MM.1S (cell line): ENCODE measurements at regions not wholly inside any gene's neighbourhood (a gene's known extent, or its start where the extent isn't known, plus 50 kb on each side); places are given as distances from the start of the nearest gene placed in this dataset.

Source experiments
- DNase-seq: peaks from one replicate; pipeline ENCODE4 v3.0.0-alpha.2; 2015
- H2AFZ ChIP-seq: fragments of 300-600 bp; sonication (generic); 2 replicates; pipeline ENCODE4 v1.6.0; 2016; ENCODE audit warnings: antibody characterized with exemption, low read length
- H3F3A ChIP-seq: fragments of 300-600 bp; sonication (generic); 2 replicates; pipeline ENCODE4 v1.6.1; 2016; ENCODE audit warnings: mild to moderate bottlenecking, antibody characterized with exemption, low read length, moderate library complexity, mixed read lengths; ENCODE audit not compliant: insufficient read depth
- H3K27ac ChIP-seq: fragments of 300-600 bp; sonication (generic); 2 replicates; pipeline ENCODE4 v1.5.1; 2016; ENCODE audit warnings: mild to moderate bottlenecking, low read length
- H3K27me3 ChIP-seq: fragments of 300-600 bp; sonication (generic); replicated peaks from 2 replicates; pipeline ENCODE4 v1.6.0; 2016; ENCODE audit warnings: low read length; ENCODE audit not compliant: insufficient read depth
- H3K36me3 ChIP-seq: fragments of 300-600 bp; sonication (generic); replicated peaks from 2 replicates; pipeline ENCODE4 v1.6.1; 2016; ENCODE audit warnings: mild to moderate bottlenecking, low read length, mixed read lengths; ENCODE audit not compliant: insufficient read depth
- H3K4me1 ChIP-seq: fragments of 300-600 bp; sonication (generic); 2 replicates; pipeline ENCODE4 v1.6.1; 2016; ENCODE audit warnings: low read length, mixed read lengths
- H3K4me2 ChIP-seq: fragments of 300-600 bp; sonication (generic); 2 replicates; pipeline ENCODE4 v1.6.0; 2016; ENCODE audit warnings: low read depth, low read length
- H3K4me3 ChIP-seq: fragments of 300-600 bp; sonication (generic); 2 replicates; pipeline ENCODE4 v1.5.1; 2016; ENCODE audit warnings: low read length, mixed read lengths
- H3K79me2 ChIP-seq: fragments of 300-600 bp; sonication (generic); 2 replicates; pipeline ENCODE4 v1.6.1; 2016; ENCODE audit warnings: mixed run types, low read length, mixed read lengths
- H3K9ac ChIP-seq: fragments of 300-600 bp; sonication (generic); 2 replicates; pipeline ENCODE4 v1.6.1; 2016; ENCODE audit warnings: low read length, mixed read lengths
- H3K9me2 ChIP-seq: fragments of 300-600 bp; sonication (generic); replicated peaks from 2 replicates; pipeline ENCODE4 v1.6.1; 2016; ENCODE audit warnings: mild to moderate bottlenecking, low read length, mixed read lengths; ENCODE audit not compliant: insufficient read depth
- H3K9me3 ChIP-seq: fragments of 300-600 bp; sonication (generic); replicated peaks from 2 replicates; pipeline ENCODE4 v1.6.1; 2016; ENCODE audit warnings: mild to moderate bottlenecking, low read length, mixed read lengths; ENCODE audit not compliant: insufficient read depth
- H4K20me1 ChIP-seq: fragments of 300-600 bp; sonication (generic); 2 replicates; pipeline ENCODE4 v1.6.1; 2016; ENCODE audit warnings: mild to moderate bottlenecking, low read length, moderate library complexity, mixed read lengths; ENCODE audit not compliant: insufficient read depth
- EZH2 ChIP-seq: fragments of 300-600 bp; sonication (generic); optimal IDR thresholded peaks from 2 replicates; pipeline ENCODE3; 2017; ENCODE audit warnings: low read depth, mild to moderate bottlenecking, antibody characterized with exemption, low read length, mixed read lengths
- EZH2phosphoT487 ChIP-seq: fragments of 300-600 bp; sonication (generic); IDR thresholded peaks from 2 replicates; pipeline ENCODE4 v1.6.1; 2018; ENCODE audit warnings: antibody characterized with exemption, low read length
- TF ChIP-seq, protein P1 (sequence below): fragments of 300-600 bp; sonication (generic); IDR thresholded peaks from 2 replicates; pipeline ENCODE4 v1.5.1; 2016; ENCODE audit warnings: antibody characterized with exemption, low read length, mixed read lengths

GRCh38 chr14:98909251-98909944 lies 362.6 kb downstream of the BCL11B start:
- Histone ChIP-seq H3K9me2 (no peaks in the 10 kb centered on the region), H3K27ac (no peak overlapping the region), H3K9me3 (no peaks in the 10 kb centered on the region), H4K20me1 (no peaks in the 10 kb centered on the region), H3K4me3 (no peak overlapping the region), H3K27me3 (no peaks in the 10 kb centered on the region), H2AFZ (no peak overlapping the region), H3K79me2 (no peaks in the 10 kb centered on the region), H3K4me1 (0 out of 2 replicates have a peak, but pooled peaks cover 4% of the 10 kb centered on the region), H3K4me2 (no peak overlapping the region), H3K36me3 (no peaks in the 10 kb centered on the region), H3K9ac (no peak overlapping the region), H3F3A (no peaks in the 10 kb centered on the region)
- DNase-seq: no peak
- TF ChIP-seq EZH2: no peak
- TF ChIP-seq, protein P1, sequence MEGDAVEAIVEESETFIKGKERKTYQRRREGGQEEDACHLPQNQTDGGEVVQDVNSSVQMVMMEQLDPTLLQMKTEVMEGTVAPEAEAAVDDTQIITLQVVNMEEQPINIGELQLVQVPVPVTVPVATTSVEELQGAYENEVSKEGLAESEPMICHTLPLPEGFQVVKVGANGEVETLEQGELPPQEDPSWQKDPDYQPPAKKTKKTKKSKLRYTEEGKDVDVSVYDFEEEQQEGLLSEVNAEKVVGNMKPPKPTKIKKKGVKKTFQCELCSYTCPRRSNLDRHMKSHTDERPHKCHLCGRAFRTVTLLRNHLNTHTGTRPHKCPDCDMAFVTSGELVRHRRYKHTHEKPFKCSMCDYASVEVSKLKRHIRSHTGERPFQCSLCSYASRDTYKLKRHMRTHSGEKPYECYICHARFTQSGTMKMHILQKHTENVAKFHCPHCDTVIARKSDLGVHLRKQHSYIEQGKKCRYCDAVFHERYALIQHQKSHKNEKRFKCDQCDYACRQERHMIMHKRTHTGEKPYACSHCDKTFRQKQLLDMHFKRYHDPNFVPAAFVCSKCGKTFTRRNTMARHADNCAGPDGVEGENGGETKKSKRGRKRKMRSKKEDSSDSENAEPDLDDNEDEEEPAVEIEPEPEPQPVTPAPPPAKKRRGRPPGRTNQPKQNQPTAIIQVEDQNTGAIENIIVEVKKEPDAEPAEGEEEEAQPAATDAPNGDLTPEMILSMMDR: no peak
- TF ChIP-seq EZH2phosphoT487: no peak

DNA sequence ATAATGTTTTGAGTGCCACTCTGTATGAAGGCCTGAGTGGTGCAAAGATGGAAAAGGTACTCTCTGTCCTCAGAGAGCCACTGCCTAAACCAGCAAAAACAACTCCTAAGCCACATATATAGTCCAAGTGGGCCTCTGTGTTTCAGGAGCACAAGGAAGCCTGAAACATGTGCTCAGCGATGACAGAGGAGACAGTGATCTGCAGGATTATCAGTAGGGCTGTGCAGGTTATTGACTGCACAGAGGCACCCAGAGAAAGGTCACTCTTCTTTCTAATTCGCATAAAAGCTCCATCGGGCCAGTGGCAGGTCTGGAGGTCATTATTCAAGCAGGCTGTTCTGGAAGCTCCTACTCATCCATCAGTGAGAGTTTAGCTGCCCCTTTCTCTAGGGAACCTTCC lies 361.9 kb downstream of the BCL11B start:
- Histone ChIP-seq H3F3A (no peaks in the 10 kb centered on the region), H3K79me2 (no peaks in the 10 kb centered on the region), H3K27me3 (no peaks in the 10 kb centered on the region), H3K4me3 (no peak overlapping the region), H3K9me3 (no peaks in the 10 kb centered on the region), H3K36me3 (no peaks in the 10 kb centered on the region), H4K20me1 (no peaks in the 10 kb centered on the region), H3K9ac (no peak overlapping the region), H2AFZ (no peak overlapping the region), H3K27ac (no peak overlapping the region), H3K9me2 (no peaks in the 10 kb centered on the region), H3K4me1 (0 out of 2 replicates have a peak, but pooled peaks cover 4% of the 10 kb centered on the region), H3K4me2 (no peak overlapping the region)
- no peak for DNase-seq
- TF ChIP-seq EZH2phosphoT487: no peak
- no peak for TF ChIP-seq EZH2
- TF ChIP-seq, protein P1: no peak

DNA sequence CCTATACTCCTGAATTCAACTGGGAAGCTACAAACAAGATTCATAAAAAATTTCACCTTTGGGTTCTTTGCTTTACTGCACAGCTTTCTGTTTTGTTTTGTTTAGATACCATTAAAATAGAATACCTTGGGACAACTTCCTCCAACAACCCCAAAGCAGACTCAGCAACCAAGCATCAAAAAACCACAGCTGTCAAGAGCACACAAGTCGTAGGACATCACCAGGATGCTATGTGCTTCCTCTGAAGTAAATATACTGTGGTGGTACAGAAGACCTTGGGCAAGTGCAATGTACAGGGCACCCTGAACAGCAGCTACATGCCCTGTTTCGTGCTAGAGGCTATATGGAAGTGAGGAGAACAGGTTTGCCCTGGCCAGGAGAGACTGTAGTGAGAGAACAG lies 359.3 kb downstream of the BCL11B start:
- H3K36me3 ChIP-seq: no peaks in the 10 kb centered on the region
- DNase-seq: peak; percentile 71
- TF ChIP-seq EZH2 (no peak), EZH2phosphoT487 (no peak)
- TF ChIP-seq, protein P1: no peak
- H3K27ac ChIP-seq: no peak overlapping the region
- H2AFZ ChIP-seq: no peak overlapping the region
- peak overlapping the region; percentile 9; the same call in 1 of the 2 replicates for H3K4me2 ChIP-seq
- H3K9me2 ChIP-seq: no peaks in the 10 kb centered on the region
- no peaks in the 10 kb centered on the region for H3K9me3 ChIP-seq
- H3F3A ChIP-seq: no peaks in the 10 kb centered on the region
- H3K9ac ChIP-seq: no peak overlapping the region
- no peak overlapping the region for H3K4me3 ChIP-seq
- no peaks in the 10 kb centered on the region for H3K79me2 ChIP-seq
- no peaks in the 10 kb centered on the region for H4K20me1 ChIP-seq
- H3K27me3 ChIP-seq: no peaks in the 10 kb centered on the region
- 0 out of 2 replicates have a peak, but pooled peaks cover 4% of the 10 kb centered on the region for H3K4me1 ChIP-seq
